Natural killer cell (primary cell): ENCODE measurements at regions not wholly inside any gene's neighbourhood (a gene's known extent, or its start where the extent isn't known, plus 50 kb on each side); places are given as distances from the start of the nearest gene placed in this dataset.
"Not testable (repeated sequence)": the region's sequence is repeated elsewhere in the genome, so short reads cannot be mapped to it uniquely, and the experiment has no call there.

Experiments used
- ATAC-seq, 3 donors: fragments of 150-1000 bp in 2 of 3; fragments of 200-7000 bp in 1 of 3; cut with Tn5 transposase; 1 replicate in 1 of 3; 2 replicates in 2 of 3; pipeline ENCODE4 v1.10.0; 2021; ENCODE audit warnings: mild to moderate bottlenecking in 2 of 3, moderate library complexity in 2 of 3
- DNase-seq, 2 donors: peaks; one replicate each; pipeline versions ENCODE4 v3.0.0 to v3.0.0-alpha.2; 2013 to 2021; ENCODE audit warnings: mixed read lengths in 1 of 2
- H3K27ac ChIP-seq: one replicate; pipeline ENCODE4 v1.5.1; 2013; ENCODE audit warnings: mild to moderate bottlenecking, low read length
- H3K27me3 ChIP-seq: one replicate; pipeline ENCODE4 v1.6.1; 2013; ENCODE audit warnings: low read length; ENCODE audit not compliant: control insufficient read depth, insufficient read depth
- H3K36me3 ChIP-seq: one replicate; pipeline ENCODE4 v1.6.1; 2013; ENCODE audit warnings: low read length; ENCODE audit not compliant: control insufficient read depth, insufficient read depth
- H3K4me1 ChIP-seq: one replicate; pipeline ENCODE4 v1.6.1; 2013; ENCODE audit warnings: low read length; ENCODE audit not compliant: control insufficient read depth, insufficient read depth
- H3K4me3 ChIP-seq: one replicate; pipeline ENCODE4 v1.5.1; 2013; ENCODE audit warnings: low read length
- H3K9me3 ChIP-seq: one replicate; pipeline ENCODE4 v1.6.1; 2013; ENCODE audit warnings: low read length; ENCODE audit not compliant: control insufficient read depth, insufficient read depth
- H3K27ac Mint-ChIP-seq, 2 donors: one replicate each; pipeline ENCODE4 v1.8.0; 2022; ENCODE audit warnings: mild to moderate bottlenecking in 2 of 2, mixed read lengths in 2 of 2, moderate library complexity in 1 of 2
- H3K27me3 Mint-ChIP-seq, 2 donors: one replicate each; pipeline ENCODE4 v1.8.0; 2022; ENCODE audit warnings: low read depth in 2 of 2, mixed read lengths in 2 of 2
- H3K36me3 Mint-ChIP-seq: one replicate; pipeline ENCODE4 v1.8.0; 2022; ENCODE audit warnings: mixed read lengths
- H3K4me1 Mint-ChIP-seq, 2 donors: one replicate each; pipeline ENCODE4 v1.8.0; 2022; ENCODE audit warnings: mixed read lengths in 2 of 2
- H3K4me3 Mint-ChIP-seq: one replicate; pipeline ENCODE4 v1.8.0; 2022; ENCODE audit warnings: mild to moderate bottlenecking, moderate library complexity, mixed read lengths
- H3K9me3 Mint-ChIP-seq, 2 donors: one replicate each; pipeline ENCODE4 v1.8.0; 2022; ENCODE audit warnings: mixed read lengths in 2 of 2
- WGBS: methylation state at CpG from one replicate; pipeline ENCODE4 v1.1.7; 2013; ENCODE audit warnings: missing lambda C conversion rate; ENCODE audit not compliant: insufficient coverage; 5-methylcytosine and 5-hydroxymethylcytosine counted together
- intact Hi-C: fragments of 100-400 bp; cut with micrococcal nuclease; formaldehyde crosslinking; loops from one replicate; pipeline ENCODE4 v1.14.2; 2022
- TF ChIP-seq, protein P1 (sequence below): fragments of 200-600 bp; IDR thresholded peaks from one replicate; pipeline ENCODE4 v1.8.0; 2022; ENCODE audit warnings: antibody characterized with exemption

DNA sequence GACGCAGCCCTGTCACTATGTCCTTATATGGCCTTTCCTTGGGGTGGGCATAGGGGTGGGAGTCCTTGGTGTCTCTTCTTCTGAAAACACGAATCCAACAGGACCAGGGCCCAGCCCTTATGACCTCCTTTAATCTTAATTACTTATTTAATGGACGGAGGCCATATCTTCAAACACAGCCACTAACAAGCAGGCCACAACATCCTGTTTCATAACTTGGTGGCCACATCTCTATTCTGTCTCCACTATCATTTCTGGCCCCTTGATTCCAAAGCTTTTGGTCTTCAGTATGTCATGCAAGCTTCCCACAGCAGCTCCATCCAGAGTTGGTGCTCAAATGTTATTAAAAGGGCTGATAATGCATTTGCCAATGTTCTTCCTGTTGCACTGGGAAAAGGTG, 287.3 kb upstream of the SMIM21 start:
- Histone ChIP-seq H3K27ac (no peak overlapping the region), H3K4me3 (no peak overlapping the region), H3K36me3 (no peaks in the 10 kb centered on the region), H3K9me3 (no peaks in the 10 kb centered on the region), H3K4me1 (no peaks in the 10 kb centered on the region), H3K27me3 (no peaks in the 10 kb centered on the region)
- peaks cover 0 to 3% of the 10 kb centered on the region in 2 donors for H3K27me3 Mint-ChIP-seq
- H3K4me3 Mint-ChIP-seq: no peak overlapping the region
- intact Hi-C loops: no loop called here
- 44% methylated on average over 3 of the region's 3 CpGs for WGBS
- TF ChIP-seq, protein P1, sequence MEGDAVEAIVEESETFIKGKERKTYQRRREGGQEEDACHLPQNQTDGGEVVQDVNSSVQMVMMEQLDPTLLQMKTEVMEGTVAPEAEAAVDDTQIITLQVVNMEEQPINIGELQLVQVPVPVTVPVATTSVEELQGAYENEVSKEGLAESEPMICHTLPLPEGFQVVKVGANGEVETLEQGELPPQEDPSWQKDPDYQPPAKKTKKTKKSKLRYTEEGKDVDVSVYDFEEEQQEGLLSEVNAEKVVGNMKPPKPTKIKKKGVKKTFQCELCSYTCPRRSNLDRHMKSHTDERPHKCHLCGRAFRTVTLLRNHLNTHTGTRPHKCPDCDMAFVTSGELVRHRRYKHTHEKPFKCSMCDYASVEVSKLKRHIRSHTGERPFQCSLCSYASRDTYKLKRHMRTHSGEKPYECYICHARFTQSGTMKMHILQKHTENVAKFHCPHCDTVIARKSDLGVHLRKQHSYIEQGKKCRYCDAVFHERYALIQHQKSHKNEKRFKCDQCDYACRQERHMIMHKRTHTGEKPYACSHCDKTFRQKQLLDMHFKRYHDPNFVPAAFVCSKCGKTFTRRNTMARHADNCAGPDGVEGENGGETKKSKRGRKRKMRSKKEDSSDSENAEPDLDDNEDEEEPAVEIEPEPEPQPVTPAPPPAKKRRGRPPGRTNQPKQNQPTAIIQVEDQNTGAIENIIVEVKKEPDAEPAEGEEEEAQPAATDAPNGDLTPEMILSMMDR: no peak
- H3K36me3 Mint-ChIP-seq: no peaks in the 10 kb centered on the region
- H3K9me3 Mint-ChIP-seq: peaks cover 2 to 3% of the 10 kb centered on the region in 2 donors
- ATAC-seq: no peak
- DNase-seq: no peak
- H3K27ac Mint-ChIP-seq: no peak overlapping the region
- H3K4me1 Mint-ChIP-seq: no peaks in the 10 kb centered on the region

DNA sequence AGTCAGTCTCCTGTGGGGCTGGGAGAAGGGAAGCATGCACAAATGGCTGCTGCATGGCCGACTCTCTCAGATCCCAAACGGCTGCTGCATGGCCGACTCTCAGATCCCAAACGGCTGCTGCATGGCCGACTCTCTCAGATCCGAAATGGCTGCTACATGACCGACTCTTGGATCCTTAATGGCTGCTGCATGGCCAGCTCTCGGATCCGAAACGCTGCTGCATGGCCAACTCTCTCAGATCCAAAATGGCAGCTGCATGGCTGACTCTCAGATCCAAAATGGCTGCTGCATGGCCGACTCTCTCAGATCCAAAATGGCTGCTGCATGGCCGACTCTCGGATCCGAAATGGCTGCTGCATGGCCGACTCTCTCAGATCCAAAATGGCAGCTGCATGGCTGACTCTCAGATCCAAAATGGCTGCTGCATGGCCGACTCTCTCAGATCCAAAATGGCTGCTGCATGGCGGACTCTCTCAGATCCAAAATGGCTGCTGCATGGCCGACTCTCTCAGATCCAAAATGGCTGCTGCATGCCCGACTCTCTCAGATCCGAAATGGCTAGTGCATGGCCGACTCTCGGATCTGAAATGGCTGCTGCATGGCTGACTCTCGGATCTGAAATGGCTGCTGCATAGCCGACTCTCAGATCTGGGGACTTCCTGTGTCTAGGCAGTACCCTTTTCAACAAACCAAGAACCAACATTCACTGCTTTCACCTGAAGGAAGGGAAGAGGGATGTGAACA, 284.8 kb upstream of the SMIM21 start:
- H3K27me3 Mint-ChIP-seq, H3K4me3 Mint-ChIP-seq, H3K4me3 ChIP-seq, H3K27me3 ChIP-seq, intact Hi-C loops, ATAC-seq, H3K9me3 Mint-ChIP-seq, DNase-seq, H3K36me3 Mint-ChIP-seq, H3K27ac ChIP-seq, H3K4me1 Mint-ChIP-seq, H3K4me1 ChIP-seq, H3K27ac Mint-ChIP-seq, H3K9me3 ChIP-seq, H3K36me3 ChIP-seq: not testable (repeated sequence)
- WGBS: 92% methylated on average over 24 of the region's 24 CpGs

DNA sequence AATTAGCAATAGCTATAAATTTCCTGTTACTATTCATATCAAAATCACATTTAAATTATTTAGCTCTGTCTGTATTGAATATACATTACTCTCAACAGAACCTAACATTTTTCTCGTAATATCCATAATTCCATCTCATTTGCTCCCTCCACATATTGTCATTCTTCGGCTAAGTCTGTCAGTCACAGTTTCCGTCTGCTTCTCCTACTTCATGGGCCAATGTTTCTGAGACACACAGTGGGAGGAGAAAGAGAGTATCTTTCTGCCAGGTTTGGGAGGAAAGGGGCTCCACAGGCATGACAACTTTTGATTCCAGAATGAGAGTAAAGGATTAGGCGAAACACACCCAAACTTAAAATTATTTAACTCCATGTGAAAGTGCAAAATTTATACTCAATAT, 273.1 kb upstream of the SMIM21 start:
- Mint-ChIP-seq H3K9me3 (peaks cover 0 to 2% of the 10 kb centered on the region in 2 donors), H3K36me3 (no peaks in the 10 kb centered on the region), H3K4me3 (no peak overlapping the region), H3K4me1 (no peaks in the 10 kb centered on the region), H3K27me3 (no peaks in the 10 kb centered on the region), H3K27ac (no peak overlapping the region)
- TF ChIP-seq, protein P1: no peak
- no peaks in the 10 kb centered on the region for H3K36me3 ChIP-seq
- ATAC-seq (no peak), DNase-seq (no peak)
- H3K27ac ChIP-seq: no peak overlapping the region
- H3K9me3 ChIP-seq: no peaks in the 10 kb centered on the region
- intact Hi-C loops: no loop called here
- 79% methylated on average over 3 of the region's 4 CpGs for WGBS
- no peak overlapping the region for H3K4me3 ChIP-seq
- H3K4me1 ChIP-seq: no peaks in the 10 kb centered on the region
- no peaks in the 10 kb centered on the region for H3K27me3 ChIP-seq

DNA sequence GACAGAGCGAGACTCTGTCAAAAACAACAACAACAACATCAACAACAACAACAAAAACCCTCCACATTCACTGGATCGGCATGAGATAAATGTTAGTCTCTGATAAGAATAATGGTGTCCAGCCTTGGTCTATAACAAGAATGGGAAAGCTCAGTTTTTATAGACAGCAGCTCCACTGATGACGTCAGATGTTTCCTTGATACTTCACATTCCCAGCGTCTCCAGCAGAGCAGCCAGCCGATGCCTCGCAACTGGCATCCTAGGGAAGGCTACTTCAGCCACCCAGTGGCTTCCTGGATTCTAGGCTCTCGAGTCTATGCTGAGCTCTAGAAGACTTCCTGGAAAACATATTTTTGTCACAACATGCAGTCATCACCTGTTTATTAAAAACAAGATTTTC, 271.4 kb upstream of the SMIM21 start:
- intact Hi-C loops: no loop called here
- 86% methylated on average over 7 of the region's 7 CpGs for WGBS
- no peaks in the 10 kb centered on the region for H3K27me3 Mint-ChIP-seq
- no peak overlapping the region for H3K27ac Mint-ChIP-seq
- Histone ChIP-seq H3K9me3 (no peaks in the 10 kb centered on the region), H3K4me3 (no peak overlapping the region), H3K27ac (no peak overlapping the region), H3K36me3 (no peaks in the 10 kb centered on the region), H3K27me3 (no peaks in the 10 kb centered on the region), H3K4me1 (no peaks in the 10 kb centered on the region)
- no peaks in the 10 kb centered on the region for H3K36me3 Mint-ChIP-seq
- ATAC-seq (no peak), DNase-seq (no peak)
- no peaks in the 10 kb centered on the region for H3K4me1 Mint-ChIP-seq
- H3K4me3 Mint-ChIP-seq: no peak overlapping the region
- TF ChIP-seq, protein P1: no peak
- H3K9me3 Mint-ChIP-seq: peaks cover 0 to 2% of the 10 kb centered on the region in 2 donors
